Astrocyte (in vitro differentiated cells and primary cell): ENCODE measurements at regions not wholly inside any gene's neighbourhood (a gene's known extent, or its start where the extent isn't known, plus 50 kb on each side); places are given as distances from the start of the nearest gene placed in this dataset.

Source experiments
- CTCF ChIP-seq: IDR thresholded peaks from 2 replicates; pipeline ENCODE4 v1.5.1; 2011; ENCODE audit warnings: low read depth, mild to moderate bottlenecking, inconsistent platforms, low read length, moderate library complexity; ENCODE audit not compliant: insufficient read depth
- EZH2 ChIP-seq: IDR thresholded peaks from 2 replicates; pipeline ENCODE4 v1.6.1; 2012; ENCODE audit warnings: mild to moderate bottlenecking, low read length, inconsistent platforms; ENCODE audit not compliant: insufficient read depth

GRCh38 chr6:751765-752164 lies 58.8 kb upstream of the EXOC2 start:
- TF ChIP-seq CTCF: no peak
- no peak for TF ChIP-seq EZH2
